ENCODE measurements at regions not wholly inside any gene's neighbourhood (a gene's known extent, or its start where the extent isn't known, plus 50 kb on each side); places are given as distances from the start of the nearest gene placed in this dataset.
A peak's percentile ranks its signal among the peaks of the same experiment; 100 is the strongest.

DNA sequence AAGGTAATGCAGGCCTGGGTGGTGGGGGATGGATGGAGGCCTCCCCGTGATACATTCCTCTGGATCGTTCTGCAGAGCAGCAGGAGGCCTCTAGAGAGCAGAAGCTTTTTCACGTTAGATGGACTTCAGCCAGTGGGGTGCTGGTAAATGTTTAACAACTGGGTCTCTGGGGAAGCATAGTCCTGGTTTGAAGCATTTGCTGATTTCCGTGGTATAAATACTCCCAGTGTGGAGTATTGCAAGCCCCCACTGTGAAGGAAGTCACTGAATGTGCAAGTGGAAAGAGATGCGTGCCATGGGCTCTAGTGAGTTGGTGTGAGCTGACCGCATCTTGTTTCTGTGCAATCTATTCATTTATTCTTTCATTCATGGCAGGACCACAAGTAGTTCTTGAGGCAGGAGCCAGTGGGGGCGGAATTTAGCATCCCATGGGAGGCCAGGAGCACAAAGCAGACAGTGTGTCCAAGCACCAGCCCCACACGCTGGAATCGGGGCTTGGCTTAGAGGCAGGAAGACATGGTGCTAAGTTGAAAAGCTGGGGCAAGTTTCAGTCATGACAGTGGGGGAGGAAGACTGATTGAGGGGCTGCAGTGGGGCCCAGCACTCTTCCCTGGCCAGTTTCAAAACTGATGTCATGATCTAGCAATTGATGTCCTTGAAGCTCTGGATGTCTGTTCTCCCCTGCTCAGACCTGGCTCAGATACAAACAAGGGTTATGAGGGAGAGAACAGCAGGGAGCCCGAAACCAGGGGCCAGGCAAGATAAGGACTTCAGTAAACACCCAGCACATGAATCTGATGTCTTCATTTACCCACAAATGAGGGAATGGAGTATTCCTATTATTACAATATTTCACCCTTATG, 280.9 kb upstream of the LYZL1 start:
- H3K36me3 ChIP-seq (ENCODE audit: insufficient read depth), result no peaks in the 10 kb centered on the region
- H3K9me2 ChIP-seq (ENCODE audit: insufficient read depth), result no peaks in the 10 kb centered on the region
- Mint-ChIP-seq H3K4me3 (no peak overlapping the region), H3K9me3 (peaks cover 5% of the 10 kb centered on the region; the same call in 1 of the 3 replicates), H3K27me3 (ENCODE audit: insufficient read depth, low read depth, poor library complexity) (no peaks in the 10 kb centered on the region), H3K27ac (no peak overlapping the region), H3K4me1 (no peaks in the 10 kb centered on the region; the same call in 2 of the 3 replicates), H3K36me3 (ENCODE audit: low read depth) (peaks cover 3% of the 10 kb centered on the region; the same call in 1 of the 3 replicates)
- H3K79me2 ChIP-seq (replicated peaks; ENCODE audit: insufficient read depth), result no peaks in the 10 kb centered on the region
- TF ChIP-seq ZNF114 (CRISPR knock-in tag; IDR thresholded peaks at IDR 0.05) (no peak), CREB1 (CRISPR knock-in tag; IDR thresholded peaks at IDR 0.05; ENCODE audit: low read depth) (no peak), POLR2AphosphoS5 (IDR thresholded peaks at IDR 0.05; ENCODE audit: low read depth) (no peak), NANOG (IDR thresholded peaks at IDR 0.05; ENCODE audit: borderline replicate concordance) (no peak), EZH2phosphoT487 (IDR thresholded peaks at IDR 0.05; ENCODE audit: unreplicated experiment) (no peak), JUNB (IDR thresholded peaks at IDR 0.05; ENCODE audit: unreplicated experiment) (no peak), ZNF331 (CRISPR knock-in tag; IDR thresholded peaks at IDR 0.05; ENCODE audit: low read depth) (no peak), STAT1 (IDR thresholded peaks at IDR 0.05; ENCODE audit: unreplicated experiment) (no peak), EZH2 (IDR thresholded peaks at IDR 0.05; ENCODE audit: low read depth, unreplicated experiment) (no peak)
- TF ChIP-seq, protein P1, sequence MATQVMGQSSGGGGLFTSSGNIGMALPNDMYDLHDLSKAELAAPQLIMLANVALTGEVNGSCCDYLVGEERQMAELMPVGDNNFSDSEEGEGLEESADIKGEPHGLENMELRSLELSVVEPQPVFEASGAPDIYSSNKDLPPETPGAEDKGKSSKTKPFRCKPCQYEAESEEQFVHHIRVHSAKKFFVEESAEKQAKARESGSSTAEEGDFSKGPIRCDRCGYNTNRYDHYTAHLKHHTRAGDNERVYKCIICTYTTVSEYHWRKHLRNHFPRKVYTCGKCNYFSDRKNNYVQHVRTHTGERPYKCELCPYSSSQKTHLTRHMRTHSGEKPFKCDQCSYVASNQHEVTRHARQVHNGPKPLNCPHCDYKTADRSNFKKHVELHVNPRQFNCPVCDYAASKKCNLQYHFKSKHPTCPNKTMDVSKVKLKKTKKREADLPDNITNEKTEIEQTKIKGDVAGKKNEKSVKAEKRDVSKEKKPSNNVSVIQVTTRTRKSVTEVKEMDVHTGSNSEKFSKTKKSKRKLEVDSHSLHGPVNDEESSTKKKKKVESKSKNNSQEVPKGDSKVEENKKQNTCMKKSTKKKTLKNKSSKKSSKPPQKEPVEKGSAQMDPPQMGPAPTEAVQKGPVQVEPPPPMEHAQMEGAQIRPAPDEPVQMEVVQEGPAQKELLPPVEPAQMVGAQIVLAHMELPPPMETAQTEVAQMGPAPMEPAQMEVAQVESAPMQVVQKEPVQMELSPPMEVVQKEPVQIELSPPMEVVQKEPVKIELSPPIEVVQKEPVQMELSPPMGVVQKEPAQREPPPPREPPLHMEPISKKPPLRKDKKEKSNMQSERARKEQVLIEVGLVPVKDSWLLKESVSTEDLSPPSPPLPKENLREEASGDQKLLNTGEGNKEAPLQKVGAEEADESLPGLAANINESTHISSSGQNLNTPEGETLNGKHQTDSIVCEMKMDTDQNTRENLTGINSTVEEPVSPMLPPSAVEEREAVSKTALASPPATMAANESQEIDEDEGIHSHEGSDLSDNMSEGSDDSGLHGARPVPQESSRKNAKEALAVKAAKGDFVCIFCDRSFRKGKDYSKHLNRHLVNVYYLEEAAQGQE (IDR thresholded peaks at IDR 0.05; ENCODE audit: unreplicated experiment), result no peak
- TF ChIP-seq, protein P2, sequence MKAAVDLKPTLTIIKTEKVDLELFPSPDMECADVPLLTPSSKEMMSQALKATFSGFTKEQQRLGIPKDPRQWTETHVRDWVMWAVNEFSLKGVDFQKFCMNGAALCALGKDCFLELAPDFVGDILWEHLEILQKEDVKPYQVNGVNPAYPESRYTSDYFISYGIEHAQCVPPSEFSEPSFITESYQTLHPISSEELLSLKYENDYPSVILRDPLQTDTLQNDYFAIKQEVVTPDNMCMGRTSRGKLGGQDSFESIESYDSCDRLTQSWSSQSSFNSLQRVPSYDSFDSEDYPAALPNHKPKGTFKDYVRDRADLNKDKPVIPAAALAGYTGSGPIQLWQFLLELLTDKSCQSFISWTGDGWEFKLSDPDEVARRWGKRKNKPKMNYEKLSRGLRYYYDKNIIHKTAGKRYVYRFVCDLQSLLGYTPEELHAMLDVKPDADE (IDR thresholded peaks at IDR 0.05), result no peak
- TF ChIP-seq, protein P3, sequence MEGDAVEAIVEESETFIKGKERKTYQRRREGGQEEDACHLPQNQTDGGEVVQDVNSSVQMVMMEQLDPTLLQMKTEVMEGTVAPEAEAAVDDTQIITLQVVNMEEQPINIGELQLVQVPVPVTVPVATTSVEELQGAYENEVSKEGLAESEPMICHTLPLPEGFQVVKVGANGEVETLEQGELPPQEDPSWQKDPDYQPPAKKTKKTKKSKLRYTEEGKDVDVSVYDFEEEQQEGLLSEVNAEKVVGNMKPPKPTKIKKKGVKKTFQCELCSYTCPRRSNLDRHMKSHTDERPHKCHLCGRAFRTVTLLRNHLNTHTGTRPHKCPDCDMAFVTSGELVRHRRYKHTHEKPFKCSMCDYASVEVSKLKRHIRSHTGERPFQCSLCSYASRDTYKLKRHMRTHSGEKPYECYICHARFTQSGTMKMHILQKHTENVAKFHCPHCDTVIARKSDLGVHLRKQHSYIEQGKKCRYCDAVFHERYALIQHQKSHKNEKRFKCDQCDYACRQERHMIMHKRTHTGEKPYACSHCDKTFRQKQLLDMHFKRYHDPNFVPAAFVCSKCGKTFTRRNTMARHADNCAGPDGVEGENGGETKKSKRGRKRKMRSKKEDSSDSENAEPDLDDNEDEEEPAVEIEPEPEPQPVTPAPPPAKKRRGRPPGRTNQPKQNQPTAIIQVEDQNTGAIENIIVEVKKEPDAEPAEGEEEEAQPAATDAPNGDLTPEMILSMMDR (conservative IDR thresholded peaks at IDR 0.05; ENCODE audit: low read depth in 2 of 2), result no peak
- TF ChIP-seq, protein P4, sequence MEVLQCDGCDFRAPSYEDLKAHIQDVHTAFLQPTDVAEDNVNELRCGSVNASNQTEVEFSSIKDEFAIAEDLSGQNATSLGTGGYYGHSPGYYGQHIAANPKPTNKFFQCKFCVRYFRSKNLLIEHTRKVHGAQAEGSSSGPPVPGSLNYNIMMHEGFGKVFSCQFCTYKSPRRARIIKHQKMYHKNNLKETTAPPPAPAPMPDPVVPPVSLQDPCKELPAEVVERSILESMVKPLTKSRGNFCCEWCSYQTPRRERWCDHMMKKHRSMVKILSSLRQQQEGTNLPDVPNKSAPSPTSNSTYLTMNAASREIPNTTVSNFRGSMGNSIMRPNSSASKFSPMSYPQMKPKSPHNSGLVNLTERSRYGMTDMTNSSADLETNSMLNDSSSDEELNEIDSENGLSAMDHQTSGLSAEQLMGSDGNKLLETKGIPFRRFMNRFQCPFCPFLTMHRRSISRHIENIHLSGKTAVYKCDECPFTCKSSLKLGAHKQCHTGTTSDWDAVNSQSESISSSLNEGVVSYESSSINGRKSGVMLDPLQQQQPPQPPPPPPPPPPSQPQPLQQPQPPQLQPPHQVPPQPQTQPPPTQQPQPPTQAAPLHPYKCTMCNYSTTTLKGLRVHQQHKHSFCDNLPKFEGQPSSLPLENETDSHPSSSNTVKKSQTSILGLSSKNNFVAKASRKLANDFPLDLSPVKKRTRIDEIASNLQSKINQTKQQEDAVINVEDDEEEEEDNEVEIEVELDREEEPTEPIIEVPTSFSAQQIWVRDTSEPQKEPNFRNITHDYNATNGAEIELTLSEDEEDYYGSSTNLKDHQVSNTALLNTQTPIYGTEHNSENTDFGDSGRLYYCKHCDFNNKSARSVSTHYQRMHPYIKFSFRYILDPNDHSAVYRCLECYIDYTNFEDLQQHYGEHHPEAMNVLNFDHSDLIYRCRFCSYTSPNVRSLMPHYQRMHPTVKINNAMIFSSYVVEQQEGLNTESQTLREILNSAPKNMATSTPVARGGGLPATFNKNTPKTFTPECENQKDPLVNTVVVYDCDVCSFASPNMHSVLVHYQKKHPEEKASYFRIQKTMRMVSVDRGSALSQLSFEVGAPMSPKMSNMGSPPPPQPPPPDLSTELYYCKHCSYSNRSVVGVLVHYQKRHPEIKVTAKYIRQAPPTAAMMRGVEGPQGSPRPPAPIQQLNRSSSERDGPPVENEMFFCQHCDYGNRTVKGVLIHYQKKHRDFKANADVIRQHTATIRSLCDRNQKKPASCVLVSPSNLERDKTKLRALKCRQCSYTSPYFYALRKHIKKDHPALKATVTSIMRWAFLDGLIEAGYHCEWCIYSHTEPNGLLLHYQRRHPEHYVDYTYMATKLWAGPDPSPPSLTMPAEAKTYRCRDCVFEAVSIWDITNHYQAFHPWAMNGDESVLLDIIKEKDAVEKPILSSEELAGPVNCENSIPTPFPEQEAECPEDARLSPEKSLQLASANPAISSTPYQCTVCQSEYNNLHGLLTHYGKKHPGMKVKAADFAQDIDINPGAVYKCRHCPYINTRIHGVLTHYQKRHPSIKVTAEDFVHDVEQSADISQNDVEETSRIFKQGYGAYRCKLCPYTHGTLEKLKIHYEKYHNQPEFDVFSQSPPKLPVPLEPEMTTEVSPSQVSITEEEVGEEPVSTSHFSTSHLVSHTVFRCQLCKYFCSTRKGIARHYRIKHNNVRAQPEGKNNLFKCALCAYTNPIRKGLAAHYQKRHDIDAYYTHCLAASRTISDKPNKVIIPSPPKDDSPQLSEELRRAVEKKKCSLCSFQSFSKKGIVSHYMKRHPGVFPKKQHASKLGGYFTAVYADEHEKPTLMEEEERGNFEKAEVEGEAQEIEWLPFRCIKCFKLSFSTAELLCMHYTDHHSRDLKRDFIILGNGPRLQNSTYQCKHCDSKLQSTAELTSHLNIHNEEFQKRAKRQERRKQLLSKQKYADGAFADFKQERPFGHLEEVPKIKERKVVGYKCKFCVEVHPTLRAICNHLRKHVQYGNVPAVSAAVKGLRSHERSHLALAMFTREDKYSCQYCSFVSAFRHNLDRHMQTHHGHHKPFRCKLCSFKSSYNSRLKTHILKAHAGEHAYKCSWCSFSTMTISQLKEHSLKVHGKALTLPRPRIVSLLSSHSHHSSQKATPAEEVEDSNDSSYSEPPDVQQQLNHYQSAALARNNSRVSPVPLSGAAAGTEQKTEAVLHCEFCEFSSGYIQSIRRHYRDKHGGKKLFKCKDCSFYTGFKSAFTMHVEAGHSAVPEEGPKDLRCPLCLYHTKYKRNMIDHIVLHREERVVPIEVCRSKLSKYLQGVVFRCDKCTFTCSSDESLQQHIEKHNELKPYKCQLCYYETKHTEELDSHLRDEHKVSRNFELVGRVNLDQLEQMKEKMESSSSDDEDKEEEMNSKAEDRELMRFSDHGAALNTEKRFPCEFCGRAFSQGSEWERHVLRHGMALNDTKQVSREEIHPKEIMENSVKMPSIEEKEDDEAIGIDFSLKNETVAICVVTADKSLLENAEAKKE (CRISPR knock-in tag; IDR thresholded peaks at IDR 0.05), result no peak
- H3K4me3 ChIP-seq, result no peak overlapping the region
- H3K4me2 ChIP-seq, result no peak overlapping the region
- no peak overlapping the region for H3K27ac ChIP-seq (ENCODE audit: low read depth)
- no peaks in the 10 kb centered on the region for H4K20me1 ChIP-seq (replicated peaks; ENCODE audit: insufficient read depth)
- H3K27me3 ChIP-seq (ENCODE audit: insufficient read depth), result no peaks in the 10 kb centered on the region
- no peak for ATAC-seq
- H2AFZ ChIP-seq, result peak overlapping the region; percentile 32; the same call in 1 of the 2 replicates
- H3K4me1 ChIP-seq (ENCODE audit: insufficient read depth), result no peaks in the 10 kb centered on the region
- H3F3A ChIP-seq (replicated peaks; ENCODE audit: low read depth), result no peaks in the 10 kb centered on the region
- DNase-seq (ENCODE audit: low spot score), result no peak

All from GM23338 (cell line).